GM06990 (cell line): ENCODE measurements at regions not wholly inside any gene's neighbourhood (a gene's known extent, or its start where the extent isn't known, plus 50 kb on each side); places are given as distances from the start of the nearest gene placed in this dataset.

Experiments
- DNase-seq: peaks from one replicate; pipeline ENCODE4 v3.0.0-alpha.2; 2011; ENCODE audit not compliant: insufficient read length; ENCODE audit errors: extremely low read depth
- H3K27me3 ChIP-seq: replicated peaks from 2 replicates; pipeline ENCODE4 v1.6.0; 2011; ENCODE audit warnings: low read length; ENCODE audit not compliant: control insufficient read depth, insufficient read depth
- H3K36me3 ChIP-seq: 2 replicates; pipeline ENCODE4 v1.5.1; 2011; ENCODE audit warnings: low read length; ENCODE audit not compliant: control insufficient read depth, insufficient read depth
- H3K4me3 ChIP-seq: replicated peaks from 2 replicates; pipeline ENCODE4 v1.5.1; 2011; ENCODE audit warnings: low read depth, mild to moderate bottlenecking, control low read depth, low read length
- TF ChIP-seq, protein P1 (sequence below): IDR thresholded peaks from 2 replicates; pipeline ENCODE4 v1.5.1; 2011; ENCODE audit warnings: low read length, control low read depth, mild to moderate bottlenecking, inconsistent platforms; ENCODE audit not compliant: insufficient read depth, poor library complexity, severe bottlenecking

DNA sequence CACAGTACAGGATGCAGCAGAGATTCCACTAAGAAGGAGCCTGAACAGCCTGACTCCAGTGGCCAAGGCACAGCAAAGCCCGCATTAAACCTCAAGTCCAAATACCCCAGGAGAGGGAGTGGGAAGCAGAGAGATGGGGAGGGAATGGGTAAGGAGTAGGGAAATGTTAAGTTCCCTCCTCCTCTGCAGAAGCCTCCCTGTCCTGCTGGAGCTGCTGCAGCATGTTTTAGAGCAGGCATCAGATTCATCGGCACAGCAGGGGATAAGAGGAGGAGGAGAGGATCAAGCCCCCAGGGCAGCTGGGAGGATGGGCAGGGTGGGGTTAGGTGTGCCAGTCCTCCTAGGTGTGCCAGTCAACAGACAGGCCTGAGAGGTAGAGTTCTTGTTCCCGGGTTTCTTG lies 709.7 kb downstream of the PTPRU start:
- no peaks in the 10 kb centered on the region for H3K36me3 ChIP-seq
- H3K4me3 ChIP-seq, result no peak overlapping the region
- no peaks in the 10 kb centered on the region for H3K27me3 ChIP-seq
- no peak for DNase-seq
- TF ChIP-seq, protein P1, sequence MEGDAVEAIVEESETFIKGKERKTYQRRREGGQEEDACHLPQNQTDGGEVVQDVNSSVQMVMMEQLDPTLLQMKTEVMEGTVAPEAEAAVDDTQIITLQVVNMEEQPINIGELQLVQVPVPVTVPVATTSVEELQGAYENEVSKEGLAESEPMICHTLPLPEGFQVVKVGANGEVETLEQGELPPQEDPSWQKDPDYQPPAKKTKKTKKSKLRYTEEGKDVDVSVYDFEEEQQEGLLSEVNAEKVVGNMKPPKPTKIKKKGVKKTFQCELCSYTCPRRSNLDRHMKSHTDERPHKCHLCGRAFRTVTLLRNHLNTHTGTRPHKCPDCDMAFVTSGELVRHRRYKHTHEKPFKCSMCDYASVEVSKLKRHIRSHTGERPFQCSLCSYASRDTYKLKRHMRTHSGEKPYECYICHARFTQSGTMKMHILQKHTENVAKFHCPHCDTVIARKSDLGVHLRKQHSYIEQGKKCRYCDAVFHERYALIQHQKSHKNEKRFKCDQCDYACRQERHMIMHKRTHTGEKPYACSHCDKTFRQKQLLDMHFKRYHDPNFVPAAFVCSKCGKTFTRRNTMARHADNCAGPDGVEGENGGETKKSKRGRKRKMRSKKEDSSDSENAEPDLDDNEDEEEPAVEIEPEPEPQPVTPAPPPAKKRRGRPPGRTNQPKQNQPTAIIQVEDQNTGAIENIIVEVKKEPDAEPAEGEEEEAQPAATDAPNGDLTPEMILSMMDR, result no peak

DNA sequence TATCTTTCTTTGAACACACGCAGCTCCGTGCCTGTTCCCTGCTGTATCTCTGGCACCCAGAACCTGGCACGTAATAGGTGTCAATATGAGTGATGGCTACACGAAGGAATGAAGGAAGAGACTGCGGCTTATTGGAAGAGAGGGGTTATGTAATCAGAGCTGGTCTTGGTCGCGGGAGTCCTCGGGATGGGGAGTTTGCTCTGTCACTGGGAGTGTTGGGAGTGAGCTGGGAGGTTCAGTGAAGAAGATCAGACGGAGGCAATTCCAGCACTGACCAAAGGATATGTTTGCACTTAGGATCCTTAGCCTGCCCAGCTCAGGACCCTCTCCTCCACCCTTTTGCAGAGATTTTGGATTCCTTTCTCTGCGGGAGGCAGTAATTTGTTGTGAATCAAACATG lies 709.1 kb downstream of the PTPRU start:
- no peaks in the 10 kb centered on the region for H3K36me3 ChIP-seq
- H3K4me3 ChIP-seq, result no peak overlapping the region
- TF ChIP-seq, protein P1, result no peak
- H3K27me3 ChIP-seq, result no peaks in the 10 kb centered on the region
- DNase-seq, result no peak

DNA sequence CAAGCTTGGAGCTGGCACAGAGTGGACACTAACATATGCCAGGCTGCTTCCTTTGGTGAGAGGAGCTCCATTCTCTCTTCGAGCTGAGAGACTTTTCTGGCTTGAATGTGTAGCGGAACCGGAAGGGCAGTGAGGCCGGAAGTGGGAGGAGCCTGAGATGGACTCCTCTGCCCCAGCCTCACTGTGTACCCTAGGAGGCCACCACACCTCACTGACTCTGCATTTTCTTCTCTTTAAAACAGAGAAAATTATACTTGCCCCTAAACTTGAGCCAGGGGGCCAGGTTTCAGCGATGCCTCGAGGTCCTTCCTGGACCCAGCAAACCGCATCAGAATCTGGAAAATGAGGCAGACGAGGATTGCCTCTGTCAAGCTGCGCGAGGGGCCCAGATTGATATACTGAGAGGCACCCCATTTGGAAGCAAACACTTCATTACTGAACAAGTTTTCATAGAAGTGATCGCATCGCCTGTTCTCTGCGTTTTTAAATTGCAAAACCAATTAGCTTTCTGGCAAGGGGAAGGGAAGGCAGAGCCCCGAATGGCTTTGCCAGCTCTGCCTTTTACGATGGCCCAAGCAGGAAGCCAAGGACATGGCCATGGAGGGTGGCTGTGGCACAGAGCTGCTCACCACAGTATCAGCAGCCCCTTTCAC lies 708.1 kb downstream of the PTPRU start:
- Histone ChIP-seq H3K36me3 (no peaks in the 10 kb centered on the region), H3K4me3 (no peak overlapping the region), H3K27me3 (no peaks in the 10 kb centered on the region; the same call in 1 of the 2 replicates)
- DNase-seq, result no peak
- TF ChIP-seq, protein P1, result no peak

DNA sequence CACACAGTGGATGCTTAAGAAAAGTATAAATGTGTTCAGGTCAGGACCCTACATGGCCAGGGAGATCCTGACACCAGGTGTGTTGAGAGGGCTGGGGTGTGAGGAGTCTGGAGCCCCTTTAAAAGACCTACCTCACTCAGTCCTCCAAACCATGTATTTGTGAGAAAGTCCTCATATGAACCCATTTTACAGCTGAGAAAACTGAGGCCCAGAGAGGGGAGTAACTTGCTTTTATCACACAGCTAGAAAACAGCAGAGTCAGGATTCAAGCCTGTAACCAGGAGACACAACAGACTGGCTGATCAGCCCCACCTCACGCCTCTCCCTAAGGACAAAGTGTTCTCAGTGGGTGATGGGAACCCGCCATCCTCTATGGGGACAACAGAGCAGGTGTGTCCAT lies 706.7 kb downstream of the PTPRU start:
- no peak overlapping the region for H3K4me3 ChIP-seq
- TF ChIP-seq, protein P1, result no peak
- H3K27me3 ChIP-seq, result no peaks in the 10 kb centered on the region; the same call in 1 of the 2 replicates
- no peaks in the 10 kb centered on the region for H3K36me3 ChIP-seq
- DNase-seq, result no peak

DNA sequence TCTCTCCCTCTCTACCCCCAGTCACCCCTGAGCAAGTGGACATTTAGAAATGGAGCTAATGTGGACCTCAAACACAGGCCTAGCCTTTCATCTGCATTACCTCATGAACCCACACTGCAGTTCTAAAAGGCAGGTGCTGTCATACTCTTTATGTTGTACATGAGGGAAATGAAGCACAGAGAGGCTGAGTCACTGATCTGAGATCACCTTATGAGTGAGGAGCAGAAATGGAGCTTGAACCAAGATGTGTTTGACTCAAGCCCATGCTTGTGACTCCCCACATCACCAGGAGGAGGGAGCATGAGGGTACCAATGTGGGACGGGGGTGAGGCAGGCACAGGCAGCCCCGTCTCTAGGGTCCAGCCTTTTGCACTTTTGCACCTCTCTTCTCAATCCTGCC lies 702.8 kb downstream of the PTPRU start:
- H3K36me3 ChIP-seq, result no peaks in the 10 kb centered on the region
- TF ChIP-seq, protein P1, result no peak
- no peak overlapping the region for H3K4me3 ChIP-seq
- no peak for DNase-seq
- H3K27me3 ChIP-seq, result no peaks in the 10 kb centered on the region; the same call in 1 of the 2 replicates

DNA sequence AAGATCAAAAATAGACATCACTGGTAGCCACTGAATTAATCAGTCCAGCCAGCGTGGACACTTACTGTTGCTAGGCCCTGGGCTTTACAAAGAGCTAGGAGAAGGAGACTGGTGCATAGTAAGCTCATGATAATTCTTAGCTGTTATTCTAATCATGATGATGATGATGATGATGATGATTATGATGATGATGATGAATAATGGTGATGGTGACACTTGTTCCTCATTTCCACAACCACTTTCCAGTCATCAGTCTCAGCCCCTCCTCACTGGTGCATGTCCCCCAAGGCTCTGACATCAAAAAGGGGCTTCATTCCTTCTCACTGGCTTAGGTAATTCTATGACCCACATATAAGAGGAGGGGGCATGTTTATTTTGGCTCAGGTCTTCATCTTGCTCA lies 701.0 kb downstream of the PTPRU start:
- TF ChIP-seq, protein P1, result no peak
- Histone ChIP-seq H3K4me3 (no peak overlapping the region), H3K27me3 (no peaks in the 10 kb centered on the region; the same call in none of the 2 replicates), H3K36me3 (no peaks in the 10 kb centered on the region)
- DNase-seq, result no peak
